ENCODE measurements at regions not wholly inside any gene's neighbourhood (a gene's known extent, or its start where the extent isn't known, plus 50 kb on each side); places are given as distances from the start of the nearest gene placed in this dataset.

DNA sequence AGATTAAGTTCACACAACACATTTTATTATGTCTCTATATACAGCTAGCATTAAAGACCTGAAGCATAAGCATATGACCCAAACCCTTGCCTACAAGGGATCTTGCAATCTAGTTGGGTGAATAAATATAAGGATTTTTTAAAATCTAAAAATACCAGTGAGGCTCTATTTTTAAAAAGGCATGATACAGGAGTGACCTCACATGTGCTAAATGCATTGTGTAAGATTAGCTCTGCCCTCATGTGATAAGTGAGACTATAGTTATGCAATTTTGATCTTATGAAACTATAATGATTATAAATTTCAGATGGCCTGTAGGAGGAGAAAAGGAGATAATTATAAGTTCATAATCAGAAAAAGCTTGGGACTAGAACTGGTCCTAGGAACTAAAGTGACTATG, 451.0 kb upstream of the MAN1A1 start:
- ChIA-PET POLR2A (no interaction called here), CTCF (no interaction called here)
- TF ChIP-seq, protein P1, sequence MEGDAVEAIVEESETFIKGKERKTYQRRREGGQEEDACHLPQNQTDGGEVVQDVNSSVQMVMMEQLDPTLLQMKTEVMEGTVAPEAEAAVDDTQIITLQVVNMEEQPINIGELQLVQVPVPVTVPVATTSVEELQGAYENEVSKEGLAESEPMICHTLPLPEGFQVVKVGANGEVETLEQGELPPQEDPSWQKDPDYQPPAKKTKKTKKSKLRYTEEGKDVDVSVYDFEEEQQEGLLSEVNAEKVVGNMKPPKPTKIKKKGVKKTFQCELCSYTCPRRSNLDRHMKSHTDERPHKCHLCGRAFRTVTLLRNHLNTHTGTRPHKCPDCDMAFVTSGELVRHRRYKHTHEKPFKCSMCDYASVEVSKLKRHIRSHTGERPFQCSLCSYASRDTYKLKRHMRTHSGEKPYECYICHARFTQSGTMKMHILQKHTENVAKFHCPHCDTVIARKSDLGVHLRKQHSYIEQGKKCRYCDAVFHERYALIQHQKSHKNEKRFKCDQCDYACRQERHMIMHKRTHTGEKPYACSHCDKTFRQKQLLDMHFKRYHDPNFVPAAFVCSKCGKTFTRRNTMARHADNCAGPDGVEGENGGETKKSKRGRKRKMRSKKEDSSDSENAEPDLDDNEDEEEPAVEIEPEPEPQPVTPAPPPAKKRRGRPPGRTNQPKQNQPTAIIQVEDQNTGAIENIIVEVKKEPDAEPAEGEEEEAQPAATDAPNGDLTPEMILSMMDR (IDR thresholded peaks at IDR 0.05; ENCODE audit: insufficient read depth, low read length, missing control alignments): no peak
- DNase-seq (ENCODE audit: low read depth, low spot score): no peak
- H3K4me3 ChIP-seq (ENCODE audit: low read depth, low read length): no peak overlapping the region

DNA sequence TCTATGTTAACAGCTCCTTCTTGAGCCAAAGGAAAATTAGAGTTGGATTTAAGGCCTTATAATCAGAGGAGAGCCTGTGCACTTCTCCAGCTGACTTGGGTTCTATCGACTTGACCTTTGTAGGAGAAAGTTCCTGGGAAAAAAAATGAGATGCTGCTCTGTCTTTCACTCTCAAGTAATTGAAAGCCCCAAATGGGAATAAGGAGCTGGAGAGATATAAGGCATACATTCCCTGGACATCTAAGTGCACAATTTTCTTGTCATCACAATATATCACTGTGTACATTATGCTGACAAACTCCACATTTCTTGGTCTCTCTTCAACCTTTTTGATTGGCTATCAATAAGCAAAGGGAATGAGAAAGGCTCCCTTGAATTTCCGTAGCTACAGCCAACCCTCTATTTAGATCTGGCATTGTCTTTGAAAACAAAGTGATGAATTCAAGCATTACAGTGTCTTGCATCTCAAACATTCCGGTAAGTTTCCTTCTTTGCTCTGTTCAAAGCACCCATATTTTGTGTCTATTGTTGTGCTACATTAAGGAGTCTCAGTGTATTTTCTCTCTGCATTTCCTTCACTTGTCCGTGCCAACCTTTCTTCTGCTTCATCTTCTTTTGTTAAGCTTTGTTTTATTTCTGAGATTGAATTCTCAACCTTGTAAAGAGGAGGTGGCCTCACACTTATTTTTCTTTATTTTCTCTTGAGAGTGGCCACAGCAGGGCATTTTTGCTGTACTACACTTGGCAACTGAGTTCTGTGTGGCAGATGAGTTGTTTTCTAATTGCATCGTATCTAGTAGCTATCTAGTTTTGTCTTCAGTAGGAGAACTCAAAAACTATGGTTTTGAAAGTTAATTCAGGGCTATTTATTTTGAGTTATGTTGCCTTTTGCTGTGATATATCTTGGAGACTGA, 450.3 kb upstream of the MAN1A1 start:
- ChIA-PET CTCF (no interaction called here), POLR2A (no interaction called here)
- H3K4me3 ChIP-seq (ENCODE audit: low read depth, low read length): no peak overlapping the region
- no peak for DNase-seq (ENCODE audit: low read depth, low spot score)
- TF ChIP-seq, protein P1 (IDR thresholded peaks at IDR 0.05; ENCODE audit: insufficient read depth, low read length, missing control alignments): no peak

DNA sequence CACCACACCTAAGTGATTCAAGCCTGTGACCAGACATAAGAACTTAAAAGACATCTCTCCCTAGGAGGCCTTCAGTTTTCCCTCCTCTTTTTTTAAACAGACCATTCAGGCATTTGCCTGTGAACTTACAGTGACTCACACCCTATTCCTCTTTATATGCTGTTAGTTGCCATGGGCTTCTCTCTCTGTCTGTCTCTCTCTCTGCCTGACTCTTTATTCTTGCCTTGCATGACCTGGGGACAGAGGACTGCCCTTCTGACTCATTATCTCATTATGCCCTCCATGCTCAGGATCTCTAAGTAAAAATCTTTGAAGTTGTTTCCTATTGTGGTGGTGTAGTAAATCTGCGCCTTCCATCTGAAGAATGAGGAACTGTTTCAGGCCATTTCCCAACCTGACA, 442.2 kb upstream of the MAN1A1 start:
- CTCF ChIA-PET: interaction anchor here (0.8 kb wide), 1 partner anchor 50 kb away, joined by 3 read pairs; no protein-coding TSS in a partner anchor
- TF ChIP-seq, protein P1 (IDR thresholded peaks at IDR 0.05; ENCODE audit: insufficient read depth, low read length, missing control alignments): no peak
- H3K4me3 ChIP-seq (ENCODE audit: low read depth, low read length): no peak overlapping the region
- no peak for DNase-seq (ENCODE audit: low read depth, low spot score)
- POLR2A ChIA-PET: no interaction called here

DNA sequence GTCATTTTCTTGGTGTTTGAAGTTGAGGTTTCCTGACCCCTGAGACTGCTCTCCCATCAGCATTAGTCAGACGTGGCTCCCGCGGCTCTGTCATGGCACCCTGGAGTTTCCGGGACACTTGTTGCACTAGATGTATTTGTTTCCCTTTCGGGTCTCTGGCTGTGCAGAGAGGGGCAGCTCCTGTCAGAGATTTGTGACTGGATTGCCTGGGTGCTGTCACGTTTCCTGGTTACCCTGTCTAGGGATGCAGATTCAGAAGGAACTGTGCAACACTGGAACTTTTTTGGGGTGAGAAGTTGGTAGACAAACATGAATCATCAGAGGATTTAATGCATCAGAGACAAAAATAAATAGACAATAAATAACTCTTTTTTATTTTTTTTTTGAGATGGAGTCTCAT, 431.8 kb upstream of the MAN1A1 start:
- TF ChIP-seq, protein P1 (IDR thresholded peaks at IDR 0.05; ENCODE audit: insufficient read depth, low read length, missing control alignments): no peak
- ChIA-PET POLR2A (no interaction called here), CTCF (no interaction called here)
- no peak overlapping the region for H3K4me3 ChIP-seq (ENCODE audit: low read depth, low read length)
- DNase-seq (ENCODE audit: low read depth, low spot score): no peak

DNA sequence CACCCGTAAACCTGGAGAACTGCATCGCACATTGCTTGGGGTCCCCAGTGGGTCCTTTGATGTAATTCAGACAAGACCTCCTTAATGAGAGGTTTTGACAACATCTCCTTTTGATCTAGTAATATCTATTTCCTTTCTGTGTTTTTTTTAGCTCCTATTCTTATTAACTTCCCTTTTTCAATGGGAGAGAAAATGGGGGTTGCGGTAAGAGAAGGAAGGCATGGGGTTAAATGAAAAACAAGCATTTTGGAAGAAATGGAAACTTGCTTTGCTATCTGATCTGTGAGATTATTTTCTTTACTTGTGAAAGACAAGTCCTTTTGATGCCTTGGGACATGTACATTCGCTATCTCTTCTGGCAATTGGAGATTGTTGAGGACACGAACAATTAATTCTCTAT, 418.6 kb upstream of the MAN1A1 start:
- ChIA-PET CTCF (no interaction called here), POLR2A (no interaction called here)
- TF ChIP-seq, protein P1 (IDR thresholded peaks at IDR 0.05; ENCODE audit: insufficient read depth, low read length, missing control alignments): no peak
- H3K4me3 ChIP-seq (ENCODE audit: low read depth, low read length): no peak overlapping the region
- no peak for DNase-seq (ENCODE audit: low read depth, low spot score)

DNA sequence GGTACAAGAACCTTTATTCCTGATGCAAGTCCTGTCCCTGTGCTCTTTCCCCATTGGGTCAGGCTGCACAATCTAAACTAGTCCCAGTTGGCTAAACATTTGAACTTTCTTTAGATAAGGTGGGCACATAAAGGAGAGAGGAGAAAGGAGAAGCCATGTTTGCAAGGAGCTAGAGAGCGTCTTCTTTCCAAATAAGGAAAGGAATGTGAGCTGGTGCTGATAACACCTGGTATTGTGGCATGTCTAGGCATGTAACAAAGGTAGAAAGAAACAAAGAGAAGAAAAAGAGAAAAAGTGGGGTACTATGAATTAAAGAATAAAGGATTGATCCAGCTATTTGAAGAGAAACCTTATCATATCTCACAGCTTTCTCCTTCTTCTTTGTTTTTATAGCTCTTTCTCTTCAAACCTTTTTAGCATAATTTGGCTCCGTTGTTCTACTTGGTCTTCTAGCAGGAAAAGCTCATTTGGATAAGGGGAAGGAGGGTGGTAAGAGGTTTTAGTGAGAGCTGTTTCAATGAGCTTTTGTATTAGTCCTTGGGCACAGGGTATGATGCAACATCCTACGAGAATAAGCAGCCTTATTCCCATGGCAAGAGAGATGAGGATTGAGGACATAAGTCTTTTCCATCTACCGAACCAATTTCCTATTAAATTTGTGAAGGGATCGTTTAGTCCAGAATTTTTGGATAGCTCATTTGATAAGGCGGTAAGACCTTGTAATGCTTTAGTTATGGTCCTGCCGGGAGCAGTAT, 415.5 kb upstream of the MAN1A1 start:
- TF ChIP-seq, protein P1 (IDR thresholded peaks at IDR 0.05; ENCODE audit: insufficient read depth, low read length, missing control alignments): no peak
- ChIA-PET POLR2A (no interaction called here), CTCF (no interaction called here)
- no peak overlapping the region for H3K4me3 ChIP-seq (ENCODE audit: low read depth, low read length)
- DNase-seq (ENCODE audit: low read depth, low spot score): no peak

All from AG04449 (cell line).